ENCODE measurements at regions not wholly inside any gene's neighbourhood (a gene's known extent, or its start where the extent isn't known, plus 50 kb on each side); places are given as distances from the start of the nearest gene placed in this dataset.

GRCh38 chr7:98456866-98457265 lies 56.0 kb upstream of the BAIAP2L1 start:
- ATAC-seq (no peak), DNase-seq (ENCODE audit: low spot score) (no peak), FAIRE-seq (no peak)
- H3K4me2 ChIP-seq (ENCODE audit: low read depth, low read length), result no peak overlapping the region
- no peak overlapping the region for H3K27ac ChIP-seq (ENCODE audit: extremely low read length, insufficient read depth, low read length)
- no peaks in the 10 kb centered on the region for H4K20me1 ChIP-seq (ENCODE audit: insufficient read depth, low read length)
- no TSS peak for BruUV-seq (replicated peaks)
- in situ Hi-C loops (cut with HindIII; ENCODE audit: extremely low pct_ligation_motif_present, low pct_unique_long_range_greater_than_20kb), result no loop called here
- no peaks in the 10 kb centered on the region for H3K79me2 ChIP-seq (ENCODE audit: insufficient read depth, low read length)
- H3K4me3 ChIP-seq (replicated peaks in 1 of 3; ENCODE audit: insufficient read depth in 1 of 3, low read depth in 2 of 3, low read length in 3 of 3), result no peak overlapping the region
- POLR2A ChIA-PET, result no interaction called here
- H2AFZ ChIP-seq (ENCODE audit: low read length), result no peak overlapping the region
- CTCF ChIA-PET (ENCODE audit: low intra/inter-chr PET ratio, low total read pairs), result no interaction called here
- no peaks in the 10 kb centered on the region for H3K36me3 ChIP-seq (replicated peaks in 1 of 2; ENCODE audit: control insufficient read depth in 1 of 2, insufficient read depth in 2 of 2, low read length in 2 of 2)
- no peak for TF ChIP-seq ATF7-NPFF (CRISPR knock-in tag; IDR thresholded peaks at IDR 0.05; ENCODE audit: low read depth)
- no peak for TF ChIP-seq MATR3 (CRISPR knock-in tag; IDR thresholded peaks at IDR 0.05)
- no peak for TF ChIP-seq ZSCAN5A (CRISPR knock-in tag; IDR thresholded peaks at IDR 0.05; ENCODE audit: borderline replicate concordance)
- no peak for TF ChIP-seq HNRNPUL1 (IDR thresholded peaks at IDR 0.05; ENCODE audit: low read depth, low read length)
- TF ChIP-seq ZNF780A (CRISPR knock-in tag; IDR thresholded peaks at IDR 0.05), result no peak
- no peak for TF ChIP-seq ZFY (CRISPR knock-in tag; IDR thresholded peaks at IDR 0.05)
- TF ChIP-seq IKZF1 (IDR thresholded peaks at IDR 0.05), result no peak
- no peak for TF ChIP-seq RXRB (CRISPR knock-in tag; IDR thresholded peaks at IDR 0.05; ENCODE audit: borderline replicate concordance)
- TF ChIP-seq ZNF597 (CRISPR knock-in tag; IDR thresholded peaks at IDR 0.05), result no peak
- TF ChIP-seq CREB3 (CRISPR knock-in tag; IDR thresholded peaks at IDR 0.05), result no peak
- no peak for TF ChIP-seq KDM1A (CRISPR knock-in tag; IDR thresholded peaks at IDR 0.05)
- TF ChIP-seq ZSCAN30 (CRISPR knock-in tag; IDR thresholded peaks at IDR 0.05), result no peak
- no peak for TF ChIP-seq REL (CRISPR knock-in tag; conservative IDR thresholded peaks at IDR 0.05)
- TF ChIP-seq ZNF230 (CRISPR knock-in tag; IDR thresholded peaks at IDR 0.05), result no peak
- TF ChIP-seq KMT2B (CRISPR knock-in tag; IDR thresholded peaks at IDR 0.05), result no peak
- 60% methylated on average over 6 of the region's 6 CpGs for WGBS (ENCODE audit: low lambda C conversion rate)
- H3K4me1 ChIP-seq (ENCODE audit: insufficient read depth, low read length), result peaks cover 8% of the 10 kb centered on the region; the same call in 1 of the 2 replicates
- H3K9me3 ChIP-seq (ENCODE audit: low read length), result no peaks in the 10 kb centered on the region
- no peak overlapping the region for H3K9ac ChIP-seq (ENCODE audit: insufficient read depth, low read depth, low read length)
- 0 out of 5 replicates have a peak, but pooled peaks cover 0 to 4% of the 10 kb centered on the region in 2 experiments for H3K27me3 ChIP-seq (ENCODE audit: control insufficient read depth in 1 of 2, insufficient read depth in 2 of 2, low read length in 2 of 2)
- intact Hi-C loops (cut with micrococcal nuclease; ENCODE audit: unreplicated experiment), result no loop called here

Measured in HepG2 (cell line).